Dermis blood vessel endothelial cell (primary cell): ENCODE measurements at regions not wholly inside any gene's neighbourhood (a gene's known extent, or its start where the extent isn't known, plus 50 kb on each side); places are given as distances from the start of the nearest gene placed in this dataset.

Experiments
- DNase-seq: peaks from one replicate; pipeline ENCODE4 v3.0.0; 2010

DNA sequence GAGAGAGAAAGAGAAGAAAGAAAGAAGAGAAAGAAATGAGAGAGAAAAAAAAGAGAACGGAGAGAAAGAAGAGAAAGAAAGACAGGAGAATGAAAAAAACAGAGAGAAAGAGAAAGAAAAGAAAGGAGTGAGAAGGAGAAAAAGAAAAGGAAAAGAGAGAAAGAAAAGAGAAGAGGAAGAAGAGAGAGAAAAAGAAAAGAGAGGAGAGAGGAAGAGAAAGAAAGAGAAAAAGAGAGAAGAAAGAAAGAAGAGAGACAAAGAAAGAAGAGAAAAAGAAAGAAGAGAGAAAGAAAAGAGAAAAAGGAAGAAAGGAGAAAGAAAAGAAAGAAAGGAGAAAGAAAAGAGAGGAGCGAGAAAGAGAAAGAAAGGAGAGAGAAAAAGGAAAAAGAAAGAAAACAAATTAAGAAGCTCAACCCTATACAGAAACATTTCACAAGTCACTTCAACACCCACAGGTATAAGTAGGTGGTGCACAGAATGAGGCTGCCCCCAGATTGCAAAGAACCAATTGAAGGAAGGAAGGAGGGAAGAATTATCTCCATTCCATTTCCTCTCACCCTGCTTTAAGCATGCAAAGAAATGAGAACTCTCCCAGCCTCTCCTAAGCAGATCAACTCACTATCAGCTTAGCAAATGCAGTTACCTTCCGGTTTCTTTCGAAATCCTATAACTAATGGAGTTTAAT is 98.8 kb upstream of the CACNA1A start:
- DNase-seq: no peak

DNA sequence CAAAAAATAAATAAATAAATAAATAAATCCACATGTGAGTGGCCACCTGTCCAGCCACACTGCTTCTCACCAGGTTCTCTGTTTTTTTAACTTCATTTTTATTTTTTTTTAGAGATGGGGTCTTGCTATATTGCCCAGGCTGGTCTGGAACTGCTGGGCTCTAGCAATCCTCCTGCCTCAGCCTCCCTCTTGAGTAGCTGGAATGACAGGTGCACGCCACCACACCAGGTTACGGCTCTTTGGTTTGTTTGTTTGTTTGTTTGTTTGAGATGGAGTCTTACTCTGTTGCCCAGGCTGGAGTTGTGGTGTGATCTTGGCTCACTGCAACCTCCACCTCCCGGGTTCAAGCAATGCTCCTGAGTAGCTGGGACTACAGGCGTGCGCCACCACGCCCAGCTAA is 94.5 kb upstream of the CACNA1A start:
- no peak for DNase-seq

DNA sequence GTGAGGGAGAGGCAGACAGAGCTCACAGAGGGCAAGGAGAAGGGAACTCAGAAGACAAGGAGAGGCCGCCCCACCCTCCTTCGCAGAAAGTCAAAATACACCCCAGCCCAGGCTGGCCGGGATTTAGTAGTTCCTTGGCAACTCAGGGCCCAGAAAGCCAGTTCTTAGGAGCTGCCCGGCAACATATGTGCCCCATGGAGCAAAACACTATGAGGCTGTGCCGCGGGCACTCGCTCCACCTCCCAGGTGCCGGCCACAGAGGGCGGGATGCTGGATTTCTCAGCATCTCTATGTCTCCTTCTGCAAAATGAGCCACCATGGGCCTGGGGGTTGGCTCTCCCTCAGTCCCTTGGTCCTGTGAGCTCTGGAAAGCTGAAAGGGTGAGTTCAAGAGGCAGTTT is 93.8 kb upstream of the CACNA1A start:
- DNase-seq: no peak

DNA sequence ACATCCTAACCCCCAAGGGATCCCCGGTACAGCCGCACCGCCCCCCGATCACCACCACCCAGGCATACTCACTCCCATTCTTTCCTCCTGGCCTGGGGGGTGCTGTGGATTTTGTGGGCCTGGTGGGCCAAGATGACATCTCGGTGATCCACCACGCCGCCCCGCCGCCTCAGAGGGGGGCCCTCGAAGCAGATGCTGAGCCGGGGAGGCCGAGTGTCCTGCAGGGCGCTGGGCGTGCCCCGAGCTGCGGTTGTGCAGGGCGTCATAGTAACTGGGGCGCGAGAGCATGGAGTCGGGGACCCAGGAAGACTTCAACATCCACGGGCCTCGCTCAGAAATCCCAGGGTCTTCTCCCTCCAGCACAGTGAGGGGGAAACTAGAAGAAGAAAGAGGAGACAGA is 93.4 kb upstream of the CACNA1A start:
- no peak for DNase-seq

DNA sequence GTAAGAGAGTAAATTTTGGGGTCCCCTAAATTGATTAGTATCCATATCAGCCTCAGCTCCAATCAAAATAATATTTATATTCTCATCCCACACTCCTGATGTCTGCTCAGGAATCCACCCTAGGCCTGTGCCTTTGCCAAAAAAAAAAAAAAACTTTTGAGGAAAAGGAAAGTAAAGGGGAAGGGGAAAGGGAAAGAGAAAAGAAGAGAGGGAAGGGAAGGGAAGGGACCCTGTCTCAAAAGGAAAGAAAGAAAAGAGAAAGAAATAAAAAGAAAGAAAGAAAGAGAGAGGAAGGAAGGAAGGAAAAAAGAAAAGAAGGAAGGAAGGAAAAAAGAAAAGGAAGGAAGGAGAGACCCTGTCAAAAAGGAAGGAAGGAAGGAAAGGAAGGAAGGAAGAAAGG is 91.8 kb upstream of the CACNA1A start:
- no peak for DNase-seq

DNA sequence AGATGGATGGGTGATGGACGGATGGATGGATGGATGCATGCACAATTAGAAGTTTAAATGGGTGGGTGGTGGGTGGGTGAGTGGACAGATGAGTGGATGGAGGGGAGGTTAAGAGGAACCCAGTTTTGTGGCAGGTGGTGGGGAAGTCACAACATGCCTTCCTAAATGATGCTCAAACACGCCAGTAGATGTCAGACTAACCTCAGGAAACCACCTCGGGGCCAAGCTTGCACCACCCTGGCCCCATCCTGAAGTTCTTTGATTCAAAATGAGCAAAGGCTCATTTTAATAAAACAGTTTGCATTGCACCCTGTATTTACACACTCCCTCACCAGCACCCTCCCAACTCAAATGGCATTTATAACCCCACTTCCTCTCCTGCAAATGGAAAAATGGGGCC is 91.4 kb upstream of the CACNA1A start:
- DNase-seq: peak; percentile 85

DNA sequence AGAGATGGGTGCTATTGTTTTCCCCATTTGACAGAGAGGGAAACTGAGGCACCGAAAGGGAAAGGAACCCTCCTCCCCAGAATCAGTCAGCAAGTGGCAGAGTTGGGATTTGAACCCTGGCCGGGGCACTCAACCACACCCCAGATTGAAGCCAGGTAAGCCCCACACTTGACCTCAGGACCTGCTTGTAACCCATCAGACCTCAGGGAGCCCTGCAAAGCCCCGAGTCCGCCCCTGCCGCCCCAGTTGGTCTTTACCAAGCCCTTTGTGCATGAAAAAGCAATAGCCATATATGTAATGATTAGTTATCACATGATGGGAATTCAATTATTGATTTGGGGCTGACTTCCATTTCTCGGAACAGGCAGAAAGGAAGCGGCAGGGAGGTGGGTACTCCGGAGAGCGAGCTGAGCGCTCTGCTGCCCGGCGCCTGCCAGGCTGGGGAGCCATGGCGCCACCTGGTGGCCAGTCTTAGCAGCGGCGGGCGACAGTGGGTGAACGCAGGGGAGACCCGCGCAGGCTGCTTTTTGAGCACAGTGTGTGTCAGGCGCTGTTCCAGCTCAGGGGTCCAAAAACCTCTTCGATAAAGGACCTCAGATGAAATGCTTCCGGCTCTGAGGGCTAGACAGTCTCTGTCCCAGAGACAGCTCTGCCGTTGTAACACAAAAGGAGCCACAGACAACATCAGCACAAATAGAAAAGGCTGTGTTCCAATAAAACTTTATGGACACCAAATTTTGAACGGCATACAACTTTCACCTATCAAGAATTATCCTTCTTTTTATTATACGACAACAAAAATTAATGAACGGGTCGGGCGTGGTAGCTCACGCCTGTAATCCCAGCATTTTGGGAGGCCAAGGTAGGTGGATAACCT is 82.9 kb upstream of the CACNA1A start:
- DNase-seq: peak; percentile 79

DNA sequence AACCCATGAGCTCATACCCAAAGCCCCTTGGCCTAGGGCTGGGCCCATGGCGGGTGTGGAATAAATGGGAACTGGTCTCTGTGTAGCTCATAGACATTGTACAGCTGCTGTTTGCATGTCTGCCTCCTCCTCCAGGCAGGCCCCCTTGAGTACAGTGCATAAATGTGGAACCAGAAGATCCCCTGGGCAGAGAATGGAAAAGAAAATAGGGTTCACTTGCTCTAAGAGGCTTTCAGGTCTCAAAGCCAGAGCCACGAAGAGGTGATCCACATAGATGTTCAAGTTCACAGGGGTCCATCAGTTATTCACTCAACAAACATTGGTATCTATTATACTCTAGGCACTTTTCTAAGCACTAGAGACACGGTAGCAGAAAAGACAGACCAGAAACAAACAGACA is 79.2 kb upstream of the CACNA1A start:
- no peak for DNase-seq

DNA sequence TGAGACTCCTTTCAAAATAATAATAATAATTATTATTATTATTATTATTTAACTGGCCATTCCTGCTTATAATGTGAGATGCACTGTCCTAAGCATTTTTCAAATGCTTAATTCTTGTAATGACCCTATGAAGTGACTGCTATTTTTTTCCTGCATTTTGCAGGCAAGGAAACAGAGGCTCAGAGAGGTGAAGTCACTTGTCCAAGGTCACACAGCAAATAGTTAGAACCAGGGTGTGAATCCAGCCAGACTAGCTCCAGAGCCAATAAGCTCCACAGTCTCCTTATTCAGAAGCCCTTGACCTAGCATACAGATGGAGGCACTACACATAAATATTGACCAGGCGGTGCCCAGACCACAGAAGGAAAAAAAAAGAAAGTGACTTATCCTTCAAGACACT is 77.5 kb upstream of the CACNA1A start:
- no peak for DNase-seq

DNA sequence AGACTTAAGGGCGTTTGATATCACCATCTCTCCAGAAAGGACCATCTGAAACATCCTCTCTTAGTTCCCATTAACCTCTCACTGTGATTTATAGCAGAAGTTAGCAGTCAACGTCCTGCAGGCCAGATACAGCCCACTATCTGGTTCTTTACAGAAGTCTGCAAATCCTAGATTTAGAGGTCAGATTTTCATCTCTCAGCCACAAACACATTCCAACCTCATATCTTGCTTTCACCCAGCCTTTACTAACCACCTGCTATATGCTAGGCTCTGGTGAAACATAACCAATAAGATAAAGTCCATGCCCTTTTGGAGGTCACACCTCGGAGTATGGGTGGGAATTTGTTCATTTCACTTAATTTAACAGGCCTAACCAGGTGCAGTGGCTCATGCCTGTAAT is 76.8 kb upstream of the CACNA1A start:
- DNase-seq: no peak

DNA sequence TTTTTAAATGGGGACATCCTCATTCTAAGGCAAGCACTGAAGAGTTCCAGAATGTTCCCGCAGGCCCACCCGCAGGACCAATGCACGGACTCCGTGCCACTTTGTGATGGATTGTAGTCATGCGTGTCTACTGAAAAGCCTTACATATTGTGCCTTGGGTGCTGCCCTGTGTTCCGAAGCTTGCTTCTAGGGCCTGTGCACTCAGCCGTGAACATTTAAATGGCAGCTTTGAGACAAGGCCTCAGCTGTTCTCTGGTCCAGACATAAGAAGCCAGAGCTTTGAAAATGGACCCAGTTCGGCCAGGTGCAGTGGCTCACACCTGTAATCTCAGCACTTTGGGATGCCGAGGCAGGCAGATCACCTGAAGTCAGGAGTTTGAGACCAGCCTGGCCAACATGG is 75.3 kb upstream of the CACNA1A start:
- no peak for DNase-seq

DNA sequence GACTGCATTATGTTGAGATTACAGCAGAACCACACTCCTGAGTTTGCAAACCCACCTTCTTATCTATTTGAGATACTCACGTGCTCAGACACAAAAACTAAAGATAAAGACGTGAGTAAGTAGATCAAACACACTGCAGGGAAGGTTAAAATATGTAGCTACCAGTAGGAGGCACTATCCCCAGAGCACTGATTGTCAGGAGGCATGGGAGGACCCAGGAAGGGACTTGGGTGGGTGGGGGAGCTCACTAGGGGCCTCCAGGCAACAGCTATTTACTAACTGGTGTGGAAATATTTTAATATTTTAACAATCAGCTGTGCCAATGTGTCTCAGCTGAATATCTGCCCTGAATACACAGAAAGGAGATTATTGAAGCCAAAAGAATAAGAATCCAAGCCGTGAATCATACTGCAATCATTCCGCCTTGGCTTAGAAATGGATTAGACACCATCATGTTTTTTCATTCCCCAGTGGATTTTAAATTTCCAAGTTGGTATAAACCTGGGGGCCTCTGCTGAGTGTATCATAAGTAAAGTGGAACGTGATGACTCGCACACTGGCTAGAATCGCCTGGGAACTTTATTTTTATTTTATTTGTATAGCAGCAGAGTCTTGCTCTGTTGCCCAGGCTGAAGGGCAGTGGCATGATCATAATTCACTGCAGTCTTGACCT is 73.2 kb upstream of the CACNA1A start:
- no peak for DNase-seq

DNA sequence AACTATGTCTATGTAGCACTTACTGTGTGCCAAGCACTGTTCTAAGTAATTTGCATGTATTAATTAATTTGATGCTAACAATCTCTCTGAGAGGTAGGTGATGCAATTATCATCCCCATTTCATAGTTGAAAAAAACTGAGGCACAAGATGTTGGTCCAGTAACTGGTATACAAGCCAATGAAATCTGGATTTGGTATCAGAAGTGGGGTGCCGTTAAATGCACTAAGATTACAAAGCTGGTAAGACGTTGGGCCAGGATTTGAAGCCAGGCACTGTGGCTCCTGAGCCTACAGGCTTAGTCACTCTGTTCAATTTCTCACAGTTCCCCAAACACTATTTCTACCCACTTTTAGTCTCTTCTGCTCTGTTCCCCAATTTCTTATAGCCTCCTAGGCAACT is 70.4 kb upstream of the CACNA1A start:
- DNase-seq: no peak

DNA sequence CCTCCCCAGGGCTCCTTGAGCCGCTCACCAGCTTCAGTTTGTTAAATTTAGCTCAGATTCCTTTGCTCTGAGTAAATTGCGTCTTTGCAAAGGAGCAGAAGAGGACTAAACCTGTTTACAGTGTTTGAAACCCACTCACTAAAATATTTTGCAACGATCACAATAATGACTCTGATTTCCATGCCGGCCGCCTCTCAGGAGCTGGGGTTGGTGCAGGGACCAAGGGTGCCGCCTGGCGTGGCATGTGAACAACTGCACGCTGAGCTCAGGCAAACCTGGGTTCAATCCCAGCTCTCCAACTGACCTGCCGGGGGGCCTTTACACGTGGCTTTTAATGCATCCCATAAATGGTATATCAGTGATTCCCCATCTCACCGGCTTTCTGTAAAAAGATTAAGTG is 68.7 kb upstream of the CACNA1A start:
- DNase-seq: peak; percentile 38

DNA sequence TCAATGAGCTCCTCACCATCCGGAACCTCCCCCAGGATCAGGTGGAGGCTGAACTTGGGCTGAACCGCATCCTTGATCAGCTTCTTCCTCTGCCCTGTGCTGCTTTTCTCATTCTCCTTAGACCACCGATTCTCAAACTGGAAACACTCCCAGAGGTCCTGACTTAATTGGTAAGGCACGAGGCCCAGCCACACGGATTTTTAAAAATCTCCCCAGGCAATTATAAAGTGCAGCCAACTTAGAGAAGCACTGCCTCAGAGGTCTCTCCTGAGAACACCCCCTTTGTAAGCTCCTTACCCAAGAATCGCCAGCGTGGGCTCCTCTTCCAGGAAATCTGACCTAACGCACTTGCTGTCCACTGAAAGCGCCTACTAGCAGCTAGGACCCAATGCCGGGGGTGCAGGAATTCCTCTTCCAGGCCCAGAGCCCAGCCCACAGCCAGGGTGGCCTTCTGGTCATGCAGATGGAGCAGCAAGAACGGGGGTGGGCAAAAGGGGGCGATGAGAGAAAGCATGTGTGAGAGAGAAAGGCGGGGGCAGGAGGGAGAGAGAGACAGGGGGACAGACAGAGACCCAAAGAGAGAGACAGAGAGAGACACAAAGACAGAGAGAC is 66.9 kb upstream of the CACNA1A start:
- no peak for DNase-seq

DNA sequence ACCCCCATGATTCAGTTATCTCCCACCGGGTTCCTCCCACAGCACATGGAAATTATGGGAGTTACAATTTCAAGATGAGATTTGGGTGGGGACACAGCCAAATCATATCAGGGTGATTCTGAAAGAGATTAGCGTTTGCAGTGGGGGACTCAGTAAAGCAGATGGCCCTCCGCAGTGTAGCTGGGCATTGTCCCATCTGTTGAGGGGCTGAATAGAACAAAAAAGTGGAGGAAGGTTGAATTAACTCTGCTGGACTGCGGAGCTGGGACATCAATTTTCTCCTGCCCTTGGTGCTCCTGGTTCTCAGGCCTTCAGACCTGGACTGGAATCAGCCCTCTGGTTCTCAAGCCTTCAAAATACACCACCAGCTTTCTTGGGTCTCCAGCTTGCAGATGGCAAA is 55.2 kb upstream of the CACNA1A start:
- DNase-seq: no peak

DNA sequence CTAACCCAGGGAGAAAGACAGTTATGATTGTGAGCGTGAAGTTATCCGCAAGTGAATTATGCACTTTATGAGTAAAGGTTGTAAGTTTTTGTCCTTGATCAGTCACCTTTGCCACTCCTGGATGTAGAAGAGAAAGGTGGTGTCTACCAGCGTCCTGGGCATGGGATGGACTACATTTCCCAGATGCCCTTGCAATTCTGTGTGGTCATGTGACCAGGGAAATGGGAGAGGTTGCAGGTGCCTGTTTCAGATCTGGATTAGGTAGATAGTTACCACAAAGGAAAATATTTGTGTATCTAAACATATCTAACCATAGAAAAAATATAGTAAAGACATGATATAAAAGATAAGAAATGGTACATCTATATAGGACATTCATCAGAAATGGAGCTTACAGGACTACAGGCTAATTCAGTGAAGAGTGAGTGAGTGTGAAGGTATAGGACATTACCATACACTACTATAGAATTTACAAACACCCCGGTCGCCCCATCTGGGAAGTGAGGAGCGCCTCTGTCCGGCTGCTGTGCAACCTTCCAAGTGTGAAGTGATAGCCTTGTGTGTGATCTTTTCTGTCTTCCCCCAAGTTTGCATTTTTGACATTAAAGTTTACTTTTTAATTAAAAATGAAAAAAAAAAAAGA is 51.6 kb upstream of the CACNA1A start:
- peak; percentile 5 for DNase-seq

DNA sequence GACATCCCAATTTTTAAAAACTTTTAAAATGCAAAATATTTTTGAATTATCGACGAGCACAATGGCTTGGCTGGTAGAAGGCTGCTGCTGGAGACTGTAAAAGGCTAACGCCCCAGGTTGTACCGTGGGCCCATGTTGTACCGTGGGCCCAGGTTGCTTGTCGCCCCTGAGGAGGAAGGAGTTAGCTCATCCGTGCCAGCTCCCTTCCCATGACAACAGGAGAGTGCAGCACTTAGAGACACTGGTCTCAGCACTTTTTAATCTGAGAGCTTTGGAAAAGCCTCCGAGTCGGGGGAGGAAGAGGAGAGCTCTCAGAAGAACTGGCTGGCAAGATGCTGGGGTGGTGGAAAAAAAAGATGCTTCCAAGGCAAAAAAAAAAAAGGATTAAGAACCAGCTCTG is 50.3 kb upstream of the CACNA1A start:
- no peak for DNase-seq
